ENCODE measurements at regions not wholly inside any gene's neighbourhood (a gene's known extent, or its start where the extent isn't known, plus 50 kb on each side); places are given as distances from the start of the nearest gene placed in this dataset.
"Not testable (repeated sequence)": the region's sequence is repeated elsewhere in the genome, so short reads cannot be mapped to it uniquely, and the experiment has no call there.

GRCh38 chr3:22706922-22707321, 496.2 kb upstream of the UBE2E2 start:
- TF ChIP-seq POLR2A, CTCF (IDR thresholded peaks at IDR 0.05): not testable (repeated sequence)
